ENCODE measurements at regions not wholly inside any gene's neighbourhood (a gene's known extent, or its start where the extent isn't known, plus 50 kb on each side); places are given as distances from the start of the nearest gene placed in this dataset.
"Not testable (repeated sequence)": the region's sequence is repeated elsewhere in the genome, so short reads cannot be mapped to it uniquely, and the experiment has no call there.

DNA sequence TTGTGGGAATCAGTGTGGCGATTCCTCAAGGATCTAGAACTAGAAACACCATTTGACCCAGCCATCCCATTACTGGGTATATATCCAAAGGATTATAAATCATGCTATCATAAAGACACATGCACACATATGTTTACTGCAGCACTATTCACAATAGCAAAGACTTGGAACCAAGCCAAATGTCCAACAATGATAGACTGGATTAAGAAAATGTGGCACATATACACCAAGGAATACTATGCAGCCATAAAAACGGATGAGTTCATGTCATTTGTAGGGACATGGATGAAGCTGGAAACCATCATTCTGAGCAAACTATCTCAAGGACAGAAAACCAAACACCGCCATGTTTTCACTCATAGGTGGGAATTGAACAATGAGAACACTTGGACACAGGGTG is 250.9 kb upstream of the FGF13 start:
- TF ChIP-seq FOXJ3 (CRISPR knock-in tag; IDR thresholded peaks at IDR 0.05; ENCODE audit: borderline replicate concordance); IRF2 (CRISPR knock-in tag; IDR thresholded peaks at IDR 0.05; ENCODE audit: borderline replicate concordance, low read depth); CREM (CRISPR knock-in tag; IDR thresholded peaks at IDR 0.05); ZNF263 (CRISPR knock-in tag; IDR thresholded peaks at IDR 0.05; ENCODE audit: low read depth); NFATC4 (CRISPR knock-in tag; IDR thresholded peaks at IDR 0.05); SMAD4 (CRISPR knock-in tag; IDR thresholded peaks at IDR 0.05): not testable (repeated sequence)
- TF ChIP-seq, protein P1, sequence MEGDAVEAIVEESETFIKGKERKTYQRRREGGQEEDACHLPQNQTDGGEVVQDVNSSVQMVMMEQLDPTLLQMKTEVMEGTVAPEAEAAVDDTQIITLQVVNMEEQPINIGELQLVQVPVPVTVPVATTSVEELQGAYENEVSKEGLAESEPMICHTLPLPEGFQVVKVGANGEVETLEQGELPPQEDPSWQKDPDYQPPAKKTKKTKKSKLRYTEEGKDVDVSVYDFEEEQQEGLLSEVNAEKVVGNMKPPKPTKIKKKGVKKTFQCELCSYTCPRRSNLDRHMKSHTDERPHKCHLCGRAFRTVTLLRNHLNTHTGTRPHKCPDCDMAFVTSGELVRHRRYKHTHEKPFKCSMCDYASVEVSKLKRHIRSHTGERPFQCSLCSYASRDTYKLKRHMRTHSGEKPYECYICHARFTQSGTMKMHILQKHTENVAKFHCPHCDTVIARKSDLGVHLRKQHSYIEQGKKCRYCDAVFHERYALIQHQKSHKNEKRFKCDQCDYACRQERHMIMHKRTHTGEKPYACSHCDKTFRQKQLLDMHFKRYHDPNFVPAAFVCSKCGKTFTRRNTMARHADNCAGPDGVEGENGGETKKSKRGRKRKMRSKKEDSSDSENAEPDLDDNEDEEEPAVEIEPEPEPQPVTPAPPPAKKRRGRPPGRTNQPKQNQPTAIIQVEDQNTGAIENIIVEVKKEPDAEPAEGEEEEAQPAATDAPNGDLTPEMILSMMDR (IDR thresholded peaks at IDR 0.05) = not testable (repeated sequence)
- TF ChIP-seq, protein P2, sequence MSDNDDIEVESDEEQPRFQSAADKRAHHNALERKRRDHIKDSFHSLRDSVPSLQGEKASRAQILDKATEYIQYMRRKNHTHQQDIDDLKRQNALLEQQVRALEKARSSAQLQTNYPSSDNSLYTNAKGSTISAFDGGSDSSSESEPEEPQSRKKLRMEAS (CRISPR knock-in tag; IDR thresholded peaks at IDR 0.05) = not testable (repeated sequence)
- TF ChIP-seq, protein P3, sequence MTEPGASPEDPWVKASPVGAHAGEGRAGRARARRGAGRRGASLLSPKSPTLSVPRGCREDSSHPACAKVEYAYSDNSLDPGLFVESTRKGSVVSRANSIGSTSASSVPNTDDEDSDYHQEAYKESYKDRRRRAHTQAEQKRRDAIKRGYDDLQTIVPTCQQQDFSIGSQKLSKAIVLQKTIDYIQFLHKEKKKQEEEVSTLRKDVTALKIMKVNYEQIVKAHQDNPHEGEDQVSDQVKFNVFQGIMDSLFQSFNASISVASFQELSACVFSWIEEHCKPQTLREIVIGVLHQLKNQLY (CRISPR knock-in tag; IDR thresholded peaks at IDR 0.05) = not testable (repeated sequence)
- TF ChIP-seq, protein P4, sequence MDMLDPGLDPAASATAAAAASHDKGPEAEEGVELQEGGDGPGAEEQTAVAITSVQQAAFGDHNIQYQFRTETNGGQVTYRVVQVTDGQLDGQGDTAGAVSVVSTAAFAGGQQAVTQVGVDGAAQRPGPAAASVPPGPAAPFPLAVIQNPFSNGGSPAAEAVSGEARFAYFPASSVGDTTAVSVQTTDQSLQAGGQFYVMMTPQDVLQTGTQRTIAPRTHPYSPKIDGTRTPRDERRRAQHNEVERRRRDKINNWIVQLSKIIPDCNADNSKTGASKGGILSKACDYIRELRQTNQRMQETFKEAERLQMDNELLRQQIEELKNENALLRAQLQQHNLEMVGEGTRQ (CRISPR knock-in tag; IDR thresholded peaks at IDR 0.05) = not testable (repeated sequence)
- TF ChIP-seq, protein P5, sequence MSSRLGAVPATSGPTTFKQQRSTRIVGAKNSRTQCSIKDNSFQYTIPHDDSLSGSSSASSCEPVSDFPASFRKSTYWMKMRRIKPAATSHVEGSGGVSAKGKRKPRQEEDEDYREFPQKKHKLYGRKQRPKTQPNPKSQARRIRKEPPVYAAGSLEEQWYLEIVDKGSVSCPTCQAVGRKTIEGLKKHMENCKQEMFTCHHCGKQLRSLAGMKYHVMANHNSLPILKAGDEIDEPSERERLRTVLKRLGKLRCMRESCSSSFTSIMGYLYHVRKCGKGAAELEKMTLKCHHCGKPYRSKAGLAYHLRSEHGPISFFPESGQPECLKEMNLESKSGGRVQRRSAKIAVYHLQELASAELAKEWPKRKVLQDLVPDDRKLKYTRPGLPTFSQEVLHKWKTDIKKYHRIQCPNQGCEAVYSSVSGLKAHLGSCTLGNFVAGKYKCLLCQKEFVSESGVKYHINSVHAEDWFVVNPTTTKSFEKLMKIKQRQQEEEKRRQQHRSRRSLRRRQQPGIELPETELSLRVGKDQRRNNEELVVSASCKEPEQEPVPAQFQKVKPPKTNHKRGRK (CRISPR knock-in tag; IDR thresholded peaks at IDR 0.05; ENCODE audit: borderline replicate concordance) = not testable (repeated sequence)
- TF ChIP-seq, protein P6, sequence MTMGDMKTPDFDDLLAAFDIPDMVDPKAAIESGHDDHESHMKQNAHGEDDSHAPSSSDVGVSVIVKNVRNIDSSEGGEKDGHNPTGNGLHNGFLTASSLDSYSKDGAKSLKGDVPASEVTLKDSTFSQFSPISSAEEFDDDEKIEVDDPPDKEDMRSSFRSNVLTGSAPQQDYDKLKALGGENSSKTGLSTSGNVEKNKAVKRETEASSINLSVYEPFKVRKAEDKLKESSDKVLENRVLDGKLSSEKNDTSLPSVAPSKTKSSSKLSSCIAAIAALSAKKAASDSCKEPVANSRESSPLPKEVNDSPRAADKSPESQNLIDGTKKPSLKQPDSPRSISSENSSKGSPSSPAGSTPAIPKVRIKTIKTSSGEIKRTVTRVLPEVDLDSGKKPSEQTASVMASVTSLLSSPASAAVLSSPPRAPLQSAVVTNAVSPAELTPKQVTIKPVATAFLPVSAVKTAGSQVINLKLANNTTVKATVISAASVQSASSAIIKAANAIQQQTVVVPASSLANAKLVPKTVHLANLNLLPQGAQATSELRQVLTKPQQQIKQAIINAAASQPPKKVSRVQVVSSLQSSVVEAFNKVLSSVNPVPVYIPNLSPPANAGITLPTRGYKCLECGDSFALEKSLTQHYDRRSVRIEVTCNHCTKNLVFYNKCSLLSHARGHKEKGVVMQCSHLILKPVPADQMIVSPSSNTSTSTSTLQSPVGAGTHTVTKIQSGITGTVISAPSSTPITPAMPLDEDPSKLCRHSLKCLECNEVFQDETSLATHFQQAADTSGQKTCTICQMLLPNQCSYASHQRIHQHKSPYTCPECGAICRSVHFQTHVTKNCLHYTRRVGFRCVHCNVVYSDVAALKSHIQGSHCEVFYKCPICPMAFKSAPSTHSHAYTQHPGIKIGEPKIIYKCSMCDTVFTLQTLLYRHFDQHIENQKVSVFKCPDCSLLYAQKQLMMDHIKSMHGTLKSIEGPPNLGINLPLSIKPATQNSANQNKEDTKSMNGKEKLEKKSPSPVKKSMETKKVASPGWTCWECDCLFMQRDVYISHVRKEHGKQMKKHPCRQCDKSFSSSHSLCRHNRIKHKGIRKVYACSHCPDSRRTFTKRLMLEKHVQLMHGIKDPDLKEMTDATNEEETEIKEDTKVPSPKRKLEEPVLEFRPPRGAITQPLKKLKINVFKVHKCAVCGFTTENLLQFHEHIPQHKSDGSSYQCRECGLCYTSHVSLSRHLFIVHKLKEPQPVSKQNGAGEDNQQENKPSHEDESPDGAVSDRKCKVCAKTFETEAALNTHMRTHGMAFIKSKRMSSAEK (CRISPR knock-in tag; IDR thresholded peaks at IDR 0.05; ENCODE audit: borderline replicate concordance) = not testable (repeated sequence)

All from WTC11 (cell line).